HG03039 (cell line): ENCODE measurements at regions not wholly inside any gene's neighbourhood (a gene's known extent, or its start where the extent isn't known, plus 50 kb on each side); places are given as distances from the start of the nearest gene placed in this dataset.
"Not testable (repeated sequence)": the region's sequence is repeated elsewhere in the genome, so short reads cannot be mapped to it uniquely, and the experiment has no call there.

Experiments
- ATAC-seq: cut with Tn5 transposase; IDR thresholded peaks from one replicate; pipeline ENCODE4 v1.9.1; 2021; ENCODE audit warnings: mild to moderate bottlenecking, moderate library complexity; ENCODE audit not compliant: unreplicated experiment

- no peak for ATAC-seq
These were observed 50.1 kb upstream of the BCL6 start for GRCh38 chr3:187795207-187795960.

GRCh38 chr3:187798126-187798525 is 52.9 kb upstream of the BCL6 start:
- ATAC-seq = no peak

GRCh38 chr3:187798531-187799530 is 53.6 kb upstream of the BCL6 start:
- no peak for ATAC-seq

DNA sequence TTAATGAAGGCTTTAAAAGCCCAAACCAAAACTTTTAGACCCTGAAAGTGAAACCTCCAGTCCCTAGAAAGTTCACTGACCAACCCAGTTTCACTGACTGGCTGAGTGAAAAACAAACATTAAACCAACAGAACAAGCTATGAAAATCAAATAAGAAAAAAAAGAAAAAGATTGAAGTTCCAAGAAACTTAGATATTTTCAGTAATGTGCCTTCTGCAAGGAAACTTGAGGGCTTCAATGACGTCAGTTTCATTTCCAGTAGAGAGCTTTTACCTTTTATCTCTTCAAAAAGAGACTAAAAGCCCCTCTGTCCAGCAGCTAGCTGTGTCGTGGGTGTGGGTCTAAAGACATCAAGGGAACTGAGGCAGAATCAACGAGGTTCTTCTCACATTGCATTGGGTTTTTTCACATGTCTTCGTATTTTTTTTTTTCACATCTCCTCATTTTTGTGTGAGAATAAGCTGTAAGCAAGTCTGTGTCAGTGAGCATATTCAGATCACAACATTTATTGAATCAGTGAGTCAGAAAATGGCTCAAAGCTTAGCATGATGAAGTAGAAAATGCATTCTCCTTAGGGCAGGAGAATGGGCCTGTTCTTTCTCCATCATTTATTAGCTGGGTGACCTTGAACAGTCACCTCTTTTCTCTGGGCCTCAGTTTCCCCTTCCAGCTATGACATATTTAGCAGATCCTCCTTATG is 54.8 kb upstream of the BCL6 start:
- no peak for ATAC-seq

GRCh38 chr3:187801152-187801551 is 55.9 kb upstream of the BCL6 start:
- ATAC-seq = no peak

- no peak for ATAC-seq
These were observed 57.1 kb upstream of the BCL6 start for GRCh38 chr3:187802203-187802927.

- peak; percentile 82 for ATAC-seq
These were observed 57.6 kb upstream of the BCL6 start for GRCh38 chr3:187802928-187803259.

DNA sequence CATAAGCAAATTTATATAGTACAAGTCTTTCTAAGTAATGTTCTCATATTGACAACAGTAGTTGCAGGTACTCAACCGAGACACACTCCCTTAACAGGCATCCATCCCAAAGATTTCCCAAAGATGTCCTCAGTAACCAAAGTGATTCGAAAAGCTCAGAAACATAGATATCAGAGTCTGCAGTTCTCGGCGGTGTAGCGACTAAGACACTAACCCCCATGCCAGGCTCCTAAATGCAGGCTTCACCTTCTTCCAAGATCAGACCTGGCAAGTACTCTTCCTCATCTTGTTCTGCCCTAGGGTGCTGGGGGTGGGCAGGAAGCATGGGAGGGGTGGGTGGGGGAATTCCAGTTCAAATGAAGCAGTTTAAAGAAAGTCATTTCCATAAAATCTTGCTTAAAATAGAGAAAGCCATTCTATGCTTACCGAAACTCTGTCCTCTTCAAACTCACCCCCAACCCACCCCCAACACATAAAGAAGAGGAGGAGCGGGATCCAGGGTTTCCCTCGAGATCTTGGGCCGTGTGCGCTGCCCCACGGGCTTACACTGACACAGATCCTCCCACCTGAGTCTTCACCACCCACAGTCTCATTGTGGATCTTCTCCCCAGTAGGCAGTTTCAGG is 59.0 kb upstream of the BCL6 start:
- ATAC-seq = no peak

DNA sequence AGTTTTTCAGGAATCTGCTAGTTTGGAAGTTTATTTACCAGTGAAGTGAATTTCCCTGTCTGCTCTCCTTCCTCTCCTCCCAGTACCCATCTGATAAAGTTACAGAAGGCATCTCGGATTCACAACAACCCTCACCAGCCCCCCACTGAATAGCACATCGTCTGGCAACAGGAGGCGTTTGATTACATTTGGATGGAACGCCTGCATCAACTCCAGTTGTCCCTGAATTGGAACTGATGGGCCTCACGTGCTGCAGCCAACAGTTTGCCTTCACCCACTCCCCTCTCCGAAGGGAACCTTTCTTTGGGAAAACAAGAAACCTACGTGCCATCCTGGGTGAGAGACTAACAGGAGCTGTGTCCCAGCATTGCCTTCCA is 59.5 kb upstream of the BCL6 start:
- no peak for ATAC-seq

- ATAC-seq = no peak
These were observed 60.5 kb upstream of the BCL6 start for GRCh38 chr3:187805774-187806173.

- ATAC-seq = peak; percentile 38
These were observed 62.0 kb upstream of the BCL6 start for GRCh38 chr3:187807086-187807862.

- ATAC-seq = no peak
These were observed 63.2 kb upstream of the BCL6 start for GRCh38 chr3:187808527-187808895.

DNA sequence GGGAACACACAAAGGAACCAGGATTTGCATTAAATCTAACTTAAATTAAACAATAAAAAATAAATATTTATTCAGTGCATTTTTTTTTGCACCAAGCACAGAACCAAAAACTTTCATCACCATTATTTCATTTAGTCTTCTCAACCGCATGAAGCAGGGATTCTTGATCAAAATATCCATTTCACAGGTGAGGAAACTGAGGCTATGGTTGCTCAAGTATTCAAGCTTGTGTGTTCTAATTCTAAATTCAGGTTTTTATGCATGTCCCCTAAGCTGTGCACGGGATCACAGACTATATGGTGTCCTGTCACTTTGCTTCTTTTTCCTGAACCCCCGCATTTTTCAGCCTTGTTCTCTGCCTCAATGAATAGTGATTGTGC is 64.3 kb upstream of the BCL6 start:
- ATAC-seq = no peak

DNA sequence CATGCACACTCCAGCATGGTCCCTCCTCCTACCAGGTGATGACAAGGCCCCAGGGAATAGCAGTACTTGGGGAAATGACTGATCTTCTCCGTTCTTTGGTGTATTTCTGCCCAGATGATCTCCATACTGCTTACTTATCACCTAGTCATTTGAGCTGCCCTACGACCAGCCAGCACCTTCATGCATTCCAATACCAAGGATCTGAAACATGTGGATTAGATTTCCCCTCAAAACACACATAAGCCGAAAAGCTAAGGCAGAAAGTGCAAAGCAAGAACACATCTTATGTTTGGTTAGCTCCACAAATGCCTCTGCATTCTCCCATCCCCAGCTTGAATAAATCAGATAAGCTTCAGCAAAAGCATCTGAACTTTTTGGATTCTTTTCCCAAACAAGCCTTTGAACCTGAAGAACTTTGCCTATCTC is 64.8 kb upstream of the BCL6 start:
- no peak for ATAC-seq

DNA sequence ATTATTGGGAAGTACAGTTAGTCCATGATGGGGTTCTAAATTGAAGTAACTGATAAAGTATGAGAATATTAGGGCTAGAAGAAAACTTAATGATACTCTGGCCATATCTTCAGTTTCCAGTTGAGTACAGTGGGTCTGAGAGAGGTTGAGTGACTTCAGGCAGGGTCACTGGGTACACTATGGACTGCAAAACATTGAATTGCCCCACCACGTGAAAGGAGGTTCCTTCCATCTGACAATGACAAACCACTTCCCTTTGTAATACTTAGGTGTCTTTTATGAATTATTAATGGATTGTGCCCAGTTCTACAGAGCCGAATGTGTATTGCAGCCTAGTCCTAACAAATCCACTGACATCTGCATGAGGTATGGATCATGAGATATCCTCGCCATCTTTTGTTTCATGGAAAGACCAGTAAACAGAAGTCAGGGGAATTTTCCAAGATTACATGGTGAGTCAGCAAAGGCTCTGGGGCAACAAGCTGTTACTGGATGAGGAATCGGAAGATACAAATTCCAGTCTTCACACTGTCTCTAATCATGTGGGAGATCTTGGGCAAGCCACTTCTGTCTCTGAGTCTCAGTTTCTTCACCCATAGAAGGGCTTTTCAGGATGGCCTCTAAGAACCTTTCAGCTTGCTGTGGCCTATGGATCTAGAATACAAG is 66.5 kb upstream of the BCL6 start:
- ATAC-seq = no peak

DNA sequence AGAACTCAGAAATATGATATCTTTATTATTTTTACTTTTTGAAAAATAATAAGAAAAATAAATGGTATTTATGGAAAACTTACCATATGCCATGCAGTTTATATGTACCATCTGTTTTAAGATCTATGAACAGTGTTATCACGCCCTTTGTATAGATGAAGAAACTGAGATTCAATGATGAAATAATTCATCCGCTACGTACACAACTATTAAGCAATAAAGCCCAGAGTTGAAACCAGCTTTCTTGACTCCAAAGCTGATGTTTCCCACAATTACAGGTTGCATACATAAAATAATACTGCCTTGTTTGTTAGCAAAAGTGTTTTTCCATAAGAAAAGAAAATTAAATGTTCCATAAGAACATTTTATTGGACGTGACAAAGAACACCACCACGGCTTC is 67.2 kb upstream of the BCL6 start:
- ATAC-seq = no peak

GRCh38 chr3:187813198-187813597 is 67.9 kb upstream of the BCL6 start:
- no peak for ATAC-seq

GRCh38 chr3:187817766-187818165 is 72.5 kb upstream of the BCL6 start:
- ATAC-seq = not testable (repeated sequence)

GRCh38 chr3:187821616-187822317 is 76.5 kb upstream of the BCL6 start:
- ATAC-seq = no peak
